Epithelial cell of proximal tubule (primary cell): ENCODE measurements at regions not wholly inside any gene's neighbourhood (a gene's known extent, or its start where the extent isn't known, plus 50 kb on each side); places are given as distances from the start of the nearest gene placed in this dataset.

Experiments used
- DNase-seq: peaks from one replicate; pipeline ENCODE4 v3.0.0-alpha.2; 2011; ENCODE audit warnings: low read depth
- H3K4me3 ChIP-seq: 2 replicates; pipeline ENCODE4 v1.5.1; 2011; ENCODE audit warnings: low read depth, mild to moderate bottlenecking, low read length
- CTCF ChIP-seq: conservative IDR thresholded peaks from 2 replicates; pipeline ENCODE4 v1.5.1; 2012; ENCODE audit warnings: low read depth, mild to moderate bottlenecking, low read length

- DNase-seq, result no peak
- TF ChIP-seq CTCF, result no peak
- H3K4me3 ChIP-seq, result no peak overlapping the region
Observed at GRCh38 chr15:47288794-47289193, 428.5 kb upstream of the SEMA6D start.

- no peak overlapping the region for H3K4me3 ChIP-seq
- no peak for DNase-seq
- TF ChIP-seq CTCF, result no peak
Observed at GRCh38 chr15:47289656-47290055, 427.6 kb upstream of the SEMA6D start.

GRCh38 chr15:47291767-47292166, 425.5 kb upstream of the SEMA6D start:
- no peak overlapping the region for H3K4me3 ChIP-seq

GRCh38 chr15:47292638-47293190, 424.6 kb upstream of the SEMA6D start:
- no peak for TF ChIP-seq CTCF
- DNase-seq, result no peak
- H3K4me3 ChIP-seq, result no peak overlapping the region

More at GRCh38 chr15:47291767-47292166, 425.5 kb upstream of the SEMA6D start:
- TF ChIP-seq CTCF, result no peak
- DNase-seq, result no peak

- peak; percentile 3 for DNase-seq
- H3K4me3 ChIP-seq, result no peak overlapping the region
- no peak for TF ChIP-seq CTCF
Observed at GRCh38 chr15:47293466-47294162, 423.7 kb upstream of the SEMA6D start.

GRCh38 chr15:47294765-47295259, 422.5 kb upstream of the SEMA6D start:
- no peak for TF ChIP-seq CTCF
- H3K4me3 ChIP-seq, result no peak overlapping the region
- no peak for DNase-seq

- TF ChIP-seq CTCF, result no peak
- no peak for DNase-seq
Observed at GRCh38 chr15:47296881-47297280, 420.4 kb upstream of the SEMA6D start.

More at GRCh38 chr15:47296881-47297280, 420.4 kb upstream of the SEMA6D start:
- no peak overlapping the region for H3K4me3 ChIP-seq
